ENCODE measurements at regions not wholly inside any gene's neighbourhood (a gene's known extent, or its start where the extent isn't known, plus 50 kb on each side); places are given as distances from the start of the nearest gene placed in this dataset.

GRCh38 chr14:71645656-71646055 is 286.6 kb upstream of the RGS6 start:
- no peak for TF ChIP-seq POLR2AphosphoS5 (IDR thresholded peaks at IDR 0.05)
- TF ChIP-seq POLR2A (IDR thresholded peaks at IDR 0.05), result no peak
- TF ChIP-seq CTCF (IDR thresholded peaks at IDR 0.05 in 8 of 11, conservative IDR thresholded peaks at IDR 0.05 in 3 of 11), result no peak
